ENCODE measurements at regions not wholly inside any gene's neighbourhood (a gene's known extent, or its start where the extent isn't known, plus 50 kb on each side); places are given as distances from the start of the nearest gene placed in this dataset.

DNA sequence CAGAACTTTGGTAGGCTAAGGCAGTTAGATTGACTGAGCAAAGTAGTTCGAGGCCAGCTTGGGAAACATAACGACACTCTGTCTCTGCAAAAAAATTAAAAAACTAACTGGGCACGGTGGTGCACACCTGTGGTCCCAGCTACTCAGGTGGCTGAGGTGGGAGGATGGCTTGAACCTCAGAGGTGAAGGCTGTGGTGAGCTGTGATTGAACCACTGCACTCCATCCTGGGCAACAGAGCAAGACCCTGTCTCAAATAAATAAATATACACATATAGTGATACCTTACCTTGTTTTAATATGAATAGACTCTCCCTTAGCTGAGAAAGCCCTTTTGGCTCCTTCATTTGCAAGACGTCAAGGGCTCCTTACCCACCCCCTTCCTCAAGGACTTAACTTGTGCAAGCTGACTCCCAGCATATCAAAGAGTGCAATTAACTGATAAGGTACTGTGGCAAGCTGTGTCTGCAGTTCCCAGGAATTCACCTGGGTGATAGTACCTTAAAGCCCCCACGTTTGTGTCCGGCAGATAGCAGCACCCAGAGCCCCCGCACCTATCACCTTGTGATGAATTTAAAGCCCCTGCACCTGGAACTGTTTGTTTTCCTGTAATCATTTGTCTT, 655.6 kb upstream of the GALNTL6 start:
- no peaks in the 10 kb centered on the region for H3K9me3 ChIP-seq
- no peaks in the 10 kb centered on the region for H3K27me3 ChIP-seq
- no peak overlapping the region for H3K4me3 ChIP-seq (ENCODE audit: low read depth in 1 of 2, low read length in 1 of 2)
- no peak overlapping the region for H3K27ac ChIP-seq
- no peaks in the 10 kb centered on the region for H3K36me3 ChIP-seq
- TF ChIP-seq, protein P1, sequence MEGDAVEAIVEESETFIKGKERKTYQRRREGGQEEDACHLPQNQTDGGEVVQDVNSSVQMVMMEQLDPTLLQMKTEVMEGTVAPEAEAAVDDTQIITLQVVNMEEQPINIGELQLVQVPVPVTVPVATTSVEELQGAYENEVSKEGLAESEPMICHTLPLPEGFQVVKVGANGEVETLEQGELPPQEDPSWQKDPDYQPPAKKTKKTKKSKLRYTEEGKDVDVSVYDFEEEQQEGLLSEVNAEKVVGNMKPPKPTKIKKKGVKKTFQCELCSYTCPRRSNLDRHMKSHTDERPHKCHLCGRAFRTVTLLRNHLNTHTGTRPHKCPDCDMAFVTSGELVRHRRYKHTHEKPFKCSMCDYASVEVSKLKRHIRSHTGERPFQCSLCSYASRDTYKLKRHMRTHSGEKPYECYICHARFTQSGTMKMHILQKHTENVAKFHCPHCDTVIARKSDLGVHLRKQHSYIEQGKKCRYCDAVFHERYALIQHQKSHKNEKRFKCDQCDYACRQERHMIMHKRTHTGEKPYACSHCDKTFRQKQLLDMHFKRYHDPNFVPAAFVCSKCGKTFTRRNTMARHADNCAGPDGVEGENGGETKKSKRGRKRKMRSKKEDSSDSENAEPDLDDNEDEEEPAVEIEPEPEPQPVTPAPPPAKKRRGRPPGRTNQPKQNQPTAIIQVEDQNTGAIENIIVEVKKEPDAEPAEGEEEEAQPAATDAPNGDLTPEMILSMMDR (IDR thresholded peaks at IDR 0.05), result no peak
- H3K4me1 ChIP-seq (ENCODE audit: control insufficient read depth in 1 of 2, insufficient read depth in 1 of 2, low read depth in 1 of 2, low read length in 1 of 2), result no peaks in the 10 kb centered on the region

DNA sequence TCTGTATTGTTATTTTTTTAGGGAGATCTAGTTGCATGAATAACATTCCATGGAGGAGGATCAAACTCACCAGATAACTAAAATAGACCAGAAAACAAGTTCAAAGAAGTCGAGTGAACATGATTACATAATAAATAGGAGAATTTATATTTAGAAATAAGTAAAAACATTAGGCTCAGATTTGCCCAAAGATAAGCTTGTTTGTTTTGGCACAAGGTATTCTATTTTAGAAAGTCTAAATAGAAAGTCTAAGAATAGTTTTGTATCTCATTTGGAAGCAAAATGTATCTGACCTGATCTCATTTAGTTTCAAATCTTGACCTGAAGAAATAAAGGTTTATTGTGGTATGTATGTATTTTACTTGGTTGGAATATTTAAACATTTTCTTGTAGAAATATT, 670.6 kb upstream of the GALNTL6 start:
- Histone ChIP-seq H3K4me3 (ENCODE audit: low read depth in 1 of 2, low read length in 1 of 2) (no peak overlapping the region), H3K9me3 (no peaks in the 10 kb centered on the region), H3K27ac (no peak overlapping the region), H3K4me1 (ENCODE audit: control insufficient read depth in 1 of 2, insufficient read depth in 1 of 2, low read depth in 1 of 2, low read length in 1 of 2) (no peaks in the 10 kb centered on the region), H3K36me3 (no peaks in the 10 kb centered on the region), H3K27me3 (no peaks in the 10 kb centered on the region)
- TF ChIP-seq, protein P1 (IDR thresholded peaks at IDR 0.05), result no peak

- H3K4me3 ChIP-seq (ENCODE audit: low read depth in 1 of 2, low read length in 1 of 2), result no peak overlapping the region
- no peak overlapping the region for H3K27ac ChIP-seq
- no peaks in the 10 kb centered on the region for H3K9me3 ChIP-seq
- H3K27me3 ChIP-seq, result no peaks in the 10 kb centered on the region
- no peaks in the 10 kb centered on the region for H3K4me1 ChIP-seq (ENCODE audit: control insufficient read depth in 1 of 2, insufficient read depth in 1 of 2, low read depth in 1 of 2, low read length in 1 of 2)
- no peaks in the 10 kb centered on the region for H3K36me3 ChIP-seq
- TF ChIP-seq, protein P1 (IDR thresholded peaks at IDR 0.05), result no peak
Observed at GRCh38 chr4:171142045-171142444, 671.2 kb upstream of the GALNTL6 start.

DNA sequence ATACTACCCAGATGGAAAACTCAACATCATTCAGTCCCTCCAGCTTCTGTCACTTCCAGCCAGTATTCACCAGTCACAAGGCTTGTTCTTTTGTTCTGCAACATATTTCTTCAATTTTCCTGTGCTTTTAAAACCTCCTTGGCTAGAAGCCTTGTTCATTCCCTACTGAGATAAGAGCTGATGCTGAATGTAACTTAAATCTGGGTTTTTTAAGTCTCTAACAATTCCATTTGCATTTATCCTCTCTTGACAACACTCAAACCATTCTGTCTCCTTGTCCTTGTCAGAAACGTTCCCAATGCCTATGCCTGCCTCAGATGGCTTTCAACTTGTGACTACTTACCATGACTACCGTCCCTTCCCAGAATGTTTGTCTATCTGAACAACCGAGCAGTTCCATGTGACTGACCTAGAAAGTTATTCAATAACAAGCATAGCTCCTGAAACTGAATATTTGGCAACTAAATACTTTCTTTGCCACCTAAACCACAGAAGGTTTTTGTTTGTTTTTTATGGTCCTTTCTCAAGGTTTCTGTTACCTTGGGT, 682.9 kb upstream of the GALNTL6 start:
- no peaks in the 10 kb centered on the region for H3K36me3 ChIP-seq
- TF ChIP-seq, protein P1 (IDR thresholded peaks at IDR 0.05), result no peak

GRCh38 chr4:171118091-171118490, 695.1 kb upstream of the GALNTL6 start:
- TF ChIP-seq, protein P1 (IDR thresholded peaks at IDR 0.05), result no peak
- Histone ChIP-seq H3K27ac (no peak overlapping the region), H3K9me3 (no peaks in the 10 kb centered on the region), H3K36me3 (no peaks in the 10 kb centered on the region), H3K4me1 (ENCODE audit: control insufficient read depth in 1 of 2, insufficient read depth in 1 of 2, low read depth in 1 of 2, low read length in 1 of 2) (no peaks in the 10 kb centered on the region), H3K4me3 (ENCODE audit: low read depth in 1 of 2, low read length in 1 of 2) (no peak overlapping the region), H3K27me3 (no peaks in the 10 kb centered on the region)

More for the DNA sequence above, 682.9 kb upstream of the GALNTL6 start:
- Histone ChIP-seq H3K27me3 (no peaks in the 10 kb centered on the region), H3K4me1 (ENCODE audit: control insufficient read depth in 1 of 2, insufficient read depth in 1 of 2, low read depth in 1 of 2, low read length in 1 of 2) (no peaks in the 10 kb centered on the region), H3K27ac (no peak overlapping the region), H3K9me3 (no peaks in the 10 kb centered on the region), H3K4me3 (ENCODE audit: low read depth in 1 of 2, low read length in 1 of 2) (no peak overlapping the region)
